WERI-Rb-1 (cell line): ENCODE measurements at regions not wholly inside any gene's neighbourhood (a gene's known extent, or its start where the extent isn't known, plus 50 kb on each side); places are given as distances from the start of the nearest gene placed in this dataset.

Source experiments
- DNase-seq: peaks from one replicate; pipeline ENCODE4 v3.0.0-alpha.2; 2020
- H3K27ac ChIP-seq: fragments of 250-450 bp; sonication (Bioruptor Pico); 2 replicates; pipeline ENCODE4 v1.5.1; 2020; ENCODE audit warnings: mild to moderate bottlenecking, moderate library complexity
- H3K27me3 ChIP-seq: fragments of 250-450 bp; sonication (Bioruptor Pico); 2 replicates; pipeline ENCODE4 v1.5.1; 2021; ENCODE audit warnings: mild to moderate bottlenecking, low read depth, moderate library complexity; ENCODE audit not compliant: insufficient read depth, severe bottlenecking
- H3K36me3 ChIP-seq: fragments of 250-450 bp; sonication (Bioruptor Pico); 2 replicates; pipeline ENCODE4 v1.5.1; 2020; ENCODE audit warnings: mild to moderate bottlenecking, moderate library complexity
- H3K4me3 ChIP-seq: 2 replicates; pipeline ENCODE4 v1.5.1; 2011; ENCODE audit warnings: low read depth, mild to moderate bottlenecking, control low read depth, low read length
- H3K9me3 ChIP-seq: fragments of 250-450 bp; sonication (Bioruptor Pico); 2 replicates; pipeline ENCODE4 v1.5.1; 2021; ENCODE audit warnings: mild to moderate bottlenecking, moderate library complexity; ENCODE audit not compliant: severe bottlenecking
- TF ChIP-seq, protein P1 (sequence below): IDR thresholded peaks from 2 replicates; pipeline ENCODE4 v1.5.1; 2011; ENCODE audit warnings: low read depth, mild to moderate bottlenecking, control low read depth, inconsistent platforms, low read length

DNA sequence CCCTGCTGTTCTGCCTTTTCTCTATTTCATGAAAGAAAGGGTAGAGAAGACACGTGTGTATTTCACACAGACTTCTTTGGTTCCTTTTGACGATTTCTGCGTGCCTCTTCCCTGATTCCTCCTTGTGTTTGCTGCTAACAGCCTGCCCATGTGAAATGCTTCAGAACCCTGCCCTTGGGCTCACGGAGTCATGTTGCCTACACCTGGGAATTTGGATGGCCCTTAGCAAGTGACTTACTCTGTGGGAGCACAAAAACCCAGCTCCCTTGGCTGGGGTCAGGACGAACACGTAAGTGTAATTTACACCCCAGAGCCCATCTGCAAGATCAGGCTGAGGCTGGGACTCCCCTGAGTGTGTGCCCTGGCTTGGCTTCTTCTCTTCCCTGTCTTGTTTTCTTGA, 220.3 kb upstream of the BCOR start:
- no peak overlapping the region for H3K4me3 ChIP-seq
- DNase-seq = peak; percentile 81
- no peaks in the 10 kb centered on the region for H3K27me3 ChIP-seq
- TF ChIP-seq, protein P1, sequence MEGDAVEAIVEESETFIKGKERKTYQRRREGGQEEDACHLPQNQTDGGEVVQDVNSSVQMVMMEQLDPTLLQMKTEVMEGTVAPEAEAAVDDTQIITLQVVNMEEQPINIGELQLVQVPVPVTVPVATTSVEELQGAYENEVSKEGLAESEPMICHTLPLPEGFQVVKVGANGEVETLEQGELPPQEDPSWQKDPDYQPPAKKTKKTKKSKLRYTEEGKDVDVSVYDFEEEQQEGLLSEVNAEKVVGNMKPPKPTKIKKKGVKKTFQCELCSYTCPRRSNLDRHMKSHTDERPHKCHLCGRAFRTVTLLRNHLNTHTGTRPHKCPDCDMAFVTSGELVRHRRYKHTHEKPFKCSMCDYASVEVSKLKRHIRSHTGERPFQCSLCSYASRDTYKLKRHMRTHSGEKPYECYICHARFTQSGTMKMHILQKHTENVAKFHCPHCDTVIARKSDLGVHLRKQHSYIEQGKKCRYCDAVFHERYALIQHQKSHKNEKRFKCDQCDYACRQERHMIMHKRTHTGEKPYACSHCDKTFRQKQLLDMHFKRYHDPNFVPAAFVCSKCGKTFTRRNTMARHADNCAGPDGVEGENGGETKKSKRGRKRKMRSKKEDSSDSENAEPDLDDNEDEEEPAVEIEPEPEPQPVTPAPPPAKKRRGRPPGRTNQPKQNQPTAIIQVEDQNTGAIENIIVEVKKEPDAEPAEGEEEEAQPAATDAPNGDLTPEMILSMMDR = no peak
- peak overlapping the region; percentile 75 for H3K27ac ChIP-seq
- no peaks in the 10 kb centered on the region for H3K36me3 ChIP-seq
- H3K9me3 ChIP-seq = peaks cover 19% of the 10 kb centered on the region

GRCh38 chrX:40316502-40316901, 218.7 kb upstream of the BCOR start:
- Histone ChIP-seq H3K27me3 (no peaks in the 10 kb centered on the region), H3K36me3 (no peaks in the 10 kb centered on the region), H3K9me3 (peaks cover 13% of the 10 kb centered on the region), H3K4me3 (no peak overlapping the region), H3K27ac (no peak overlapping the region)
- DNase-seq = no peak
- TF ChIP-seq, protein P1 = no peak

- TF ChIP-seq, protein P1 = peak; percentile 57
- H3K4me3 ChIP-seq = no peak overlapping the region
- peak; percentile 41 for DNase-seq
- no peaks in the 10 kb centered on the region for H3K27me3 ChIP-seq
- no peak overlapping the region for H3K27ac ChIP-seq
- no peaks in the 10 kb centered on the region for H3K36me3 ChIP-seq
- peaks cover 8% of the 10 kb centered on the region for H3K9me3 ChIP-seq
These were observed 216.3 kb upstream of the BCOR start for GRCh38 chrX:40314070-40314469.

GRCh38 chrX:40313269-40313668, 215.5 kb upstream of the BCOR start:
- Histone ChIP-seq H3K27me3 (no peaks in the 10 kb centered on the region), H3K9me3 (peaks cover 8% of the 10 kb centered on the region), H3K4me3 (no peak overlapping the region), H3K27ac (no peak overlapping the region), H3K36me3 (no peaks in the 10 kb centered on the region)
- TF ChIP-seq, protein P1 = no peak
- DNase-seq = no peak

GRCh38 chrX:40310447-40310846, 212.7 kb upstream of the BCOR start:
- DNase-seq = no peak
- Histone ChIP-seq H3K4me3 (no peak overlapping the region), H3K9me3 (peaks cover 10% of the 10 kb centered on the region), H3K36me3 (no peaks in the 10 kb centered on the region), H3K27me3 (no peaks in the 10 kb centered on the region), H3K27ac (no peak overlapping the region)
- TF ChIP-seq, protein P1 = no peak

- peaks cover 10% of the 10 kb centered on the region for H3K9me3 ChIP-seq
- no peak overlapping the region for H3K4me3 ChIP-seq
- TF ChIP-seq, protein P1 = no peak
- no peaks in the 10 kb centered on the region for H3K27me3 ChIP-seq
- no peaks in the 10 kb centered on the region for H3K36me3 ChIP-seq
- no peak for DNase-seq
- H3K27ac ChIP-seq = no peak overlapping the region
These were observed 212.3 kb upstream of the BCOR start for GRCh38 chrX:40310016-40310415.
